OCI-LY1 (cell line): ENCODE measurements at regions not wholly inside any gene's neighbourhood (a gene's known extent, or its start where the extent isn't known, plus 50 kb on each side); places are given as distances from the start of the nearest gene placed in this dataset.

Experiments
- EZH2 ChIP-seq: fragments of 200-600 bp; sonication (generic), shearing (Covaris generic); IDR thresholded peaks from 2 replicates; pipeline ENCODE4 v1.8.0; 2017; ENCODE audit warnings: borderline replicate concordance, mixed run types, mild to moderate bottlenecking, antibody characterized with exemption, low read length, moderate library complexity, mixed read lengths
- TF ChIP-seq, protein P1 (sequence below): fragments of 200-600 bp; sonication (generic), shearing (Covaris generic); IDR thresholded peaks from 2 replicates; pipeline ENCODE4 v1.5.1; 2017; ENCODE audit warnings: mild to moderate bottlenecking, antibody characterized with exemption, low read length, moderate library complexity, mixed read lengths

DNA sequence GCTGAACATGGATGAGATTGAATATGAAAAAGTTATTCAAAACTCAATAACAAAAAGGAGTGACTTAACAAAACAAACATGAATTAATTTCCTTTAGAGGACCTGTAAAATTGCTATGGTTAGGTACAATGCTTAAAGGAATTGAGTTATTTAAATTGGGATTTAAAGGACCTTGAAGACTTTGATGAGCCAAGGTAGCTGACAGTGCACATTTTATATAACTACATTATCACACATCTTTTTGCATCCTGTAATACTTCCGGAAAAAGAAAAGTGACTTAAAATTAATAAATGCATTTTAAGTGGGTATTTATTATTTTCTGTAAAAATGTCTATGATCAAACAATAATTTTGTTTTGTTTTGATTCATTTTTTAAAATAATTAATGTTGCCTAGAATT, 964.8 kb upstream of the SLIT2 start:
- TF ChIP-seq EZH2, result no peak
- TF ChIP-seq, protein P1, sequence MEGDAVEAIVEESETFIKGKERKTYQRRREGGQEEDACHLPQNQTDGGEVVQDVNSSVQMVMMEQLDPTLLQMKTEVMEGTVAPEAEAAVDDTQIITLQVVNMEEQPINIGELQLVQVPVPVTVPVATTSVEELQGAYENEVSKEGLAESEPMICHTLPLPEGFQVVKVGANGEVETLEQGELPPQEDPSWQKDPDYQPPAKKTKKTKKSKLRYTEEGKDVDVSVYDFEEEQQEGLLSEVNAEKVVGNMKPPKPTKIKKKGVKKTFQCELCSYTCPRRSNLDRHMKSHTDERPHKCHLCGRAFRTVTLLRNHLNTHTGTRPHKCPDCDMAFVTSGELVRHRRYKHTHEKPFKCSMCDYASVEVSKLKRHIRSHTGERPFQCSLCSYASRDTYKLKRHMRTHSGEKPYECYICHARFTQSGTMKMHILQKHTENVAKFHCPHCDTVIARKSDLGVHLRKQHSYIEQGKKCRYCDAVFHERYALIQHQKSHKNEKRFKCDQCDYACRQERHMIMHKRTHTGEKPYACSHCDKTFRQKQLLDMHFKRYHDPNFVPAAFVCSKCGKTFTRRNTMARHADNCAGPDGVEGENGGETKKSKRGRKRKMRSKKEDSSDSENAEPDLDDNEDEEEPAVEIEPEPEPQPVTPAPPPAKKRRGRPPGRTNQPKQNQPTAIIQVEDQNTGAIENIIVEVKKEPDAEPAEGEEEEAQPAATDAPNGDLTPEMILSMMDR, result no peak
